GM21367 (cell line): ENCODE measurements at regions not wholly inside any gene's neighbourhood (a gene's known extent, or its start where the extent isn't known, plus 50 kb on each side); places are given as distances from the start of the nearest gene placed in this dataset.

Experiments used
- ATAC-seq: cut with Tn5 transposase; IDR thresholded peaks from one replicate; pipeline ENCODE4 v1.9.1; 2021; ENCODE audit not compliant: unreplicated experiment

- ATAC-seq: no peak
Observed at GRCh38 chr22:47773635-47774034, 1011.2 kb downstream of the TBC1D22A start.

- no peak for ATAC-seq
Observed at GRCh38 chr22:47772864-47773263, 1010.4 kb downstream of the TBC1D22A start.

- no peak for ATAC-seq
Observed at GRCh38 chr22:47769652-47770051, 1007.2 kb downstream of the TBC1D22A start.

- ATAC-seq: no peak
Observed at GRCh38 chr22:47768027-47768426, 1005.6 kb downstream of the TBC1D22A start.

GRCh38 chr22:47767403-47767802 is 1005.0 kb downstream of the TBC1D22A start:
- ATAC-seq: no peak

GRCh38 chr22:47765757-47766156 is 1003.3 kb downstream of the TBC1D22A start:
- no peak for ATAC-seq

GRCh38 chr22:47762141-47762540 is 999.7 kb downstream of the TBC1D22A start:
- ATAC-seq: no peak

- no peak for ATAC-seq
Observed at GRCh38 chr22:47759909-47760308, 997.5 kb downstream of the TBC1D22A start.

GRCh38 chr22:47757741-47758140 is 995.3 kb downstream of the TBC1D22A start:
- ATAC-seq: no peak

- no peak for ATAC-seq
Observed at GRCh38 chr22:47750086-47750485, 987.6 kb downstream of the TBC1D22A start.

GRCh38 chr22:47748957-47749356 is 986.5 kb downstream of the TBC1D22A start:
- ATAC-seq: no peak

GRCh38 chr22:47748271-47748670 is 985.8 kb downstream of the TBC1D22A start:
- ATAC-seq: no peak

- ATAC-seq: no peak
Observed at GRCh38 chr22:47740109-47740805, 977.8 kb downstream of the TBC1D22A start.

- ATAC-seq: no peak
Observed at GRCh38 chr22:47739291-47740015, 977.0 kb downstream of the TBC1D22A start.

- ATAC-seq: no peak
Observed at GRCh38 chr22:47738472-47739013, 976.1 kb downstream of the TBC1D22A start.

GRCh38 chr22:47736186-47737034 is 974.0 kb downstream of the TBC1D22A start:
- no peak for ATAC-seq

GRCh38 chr22:47734511-47734910 is 972.1 kb downstream of the TBC1D22A start:
- no peak for ATAC-seq

- no peak for ATAC-seq
Observed at GRCh38 chr22:47727641-47728040, 965.2 kb downstream of the TBC1D22A start.

GRCh38 chr22:47724751-47725150 is 962.3 kb downstream of the TBC1D22A start:
- no peak for ATAC-seq

- ATAC-seq: no peak
Observed at GRCh38 chr22:47724030-47724429, 961.6 kb downstream of the TBC1D22A start.

GRCh38 chr22:47718337-47718736 is 955.9 kb downstream of the TBC1D22A start:
- ATAC-seq: no peak
